ENCODE measurements at regions not wholly inside any gene's neighbourhood (a gene's known extent, or its start where the extent isn't known, plus 50 kb on each side); places are given as distances from the start of the nearest gene placed in this dataset.

- H3K9ac ChIP-seq (ENCODE audit: insufficient read depth, low read depth, low read length), result no peak overlapping the region
- H3K9me3 ChIP-seq (ENCODE audit: low read length), result no peaks in the 10 kb centered on the region
- no peak overlapping the region for H2AFZ ChIP-seq (ENCODE audit: low read length)
- no peak overlapping the region for H3K4me2 ChIP-seq (ENCODE audit: low read depth, low read length)
- peaks cover 10% of the 10 kb centered on the region; the same call in 1 of the 2 replicates for H3K4me1 ChIP-seq (ENCODE audit: insufficient read depth, low read length)
- no peaks in the 10 kb centered on the region for H3K36me3 ChIP-seq (replicated peaks in 1 of 2; ENCODE audit: control insufficient read depth in 1 of 2, insufficient read depth in 2 of 2, low read length in 2 of 2)
- ChIA-PET POLR2A (no interaction called here), CTCF (ENCODE audit: low intra/inter-chr PET ratio, low total read pairs) (no interaction called here)
- in situ Hi-C loops (cut with HindIII; ENCODE audit: extremely low pct_ligation_motif_present, low pct_unique_long_range_greater_than_20kb) (no loop called here), intact Hi-C loops (cut with micrococcal nuclease; ENCODE audit: unreplicated experiment) (no loop called here)
- WGBS (ENCODE audit: low lambda C conversion rate), result 18% methylated on average over 3 of the region's 3 CpGs
- no peak for FAIRE-seq
- peaks cover 1 to 27% of the 10 kb centered on the region in 2 experiments for H3K27me3 ChIP-seq (ENCODE audit: control insufficient read depth in 1 of 2, insufficient read depth in 2 of 2, low read length in 2 of 2)
- no peaks in the 10 kb centered on the region for H3K79me2 ChIP-seq (ENCODE audit: insufficient read depth, low read length)
- DNase-seq (ENCODE audit: low spot score), result no peak
- TF ChIP-seq ELF3 (CRISPR knock-in tag; IDR thresholded peaks at IDR 0.05) (no peak), ZNF367 (CRISPR knock-in tag; IDR thresholded peaks at IDR 0.05; ENCODE audit: borderline replicate concordance) (no peak), FOXC1 (CRISPR knock-in tag; IDR thresholded peaks at IDR 0.05; ENCODE audit: borderline replicate concordance) (no peak), SNAPC2 (CRISPR knock-in tag; IDR thresholded peaks at IDR 0.05) (no peak), SETDB1 (CRISPR knock-in tag; IDR thresholded peaks at IDR 0.05; ENCODE audit: borderline replicate concordance) (no peak), ZNF547 (CRISPR knock-in tag; IDR thresholded peaks at IDR 0.05) (no peak), ZNF746 (CRISPR knock-in tag; IDR thresholded peaks at IDR 0.05) (no peak), ZNF296 (CRISPR knock-in tag; conservative IDR thresholded peaks at IDR 0.05) (no peak), ZNF354B (CRISPR knock-in tag; IDR thresholded peaks at IDR 0.05) (no peak), TAF15 (IDR thresholded peaks at IDR 0.05; ENCODE audit: low read depth, low read length, poor library complexity, severe bottlenecking) (no peak), ZNF136 (CRISPR knock-in tag; IDR thresholded peaks at IDR 0.05; ENCODE audit: low read depth) (no peak), TEAD2 (CRISPR knock-in tag; IDR thresholded peaks at IDR 0.05) (no peak), HCFC1 (IDR thresholded peaks at IDR 0.05; ENCODE audit: low read depth, low read length) (no peak), JUND (CRISPR knock-in tag; IDR thresholded peaks at IDR 0.05) (no peak), RFXANK (CRISPR knock-in tag; IDR thresholded peaks at IDR 0.05) (no peak), KDM5B (CRISPR knock-in tag; IDR thresholded peaks at IDR 0.05; ENCODE audit: borderline replicate concordance) (no peak), PHF8 (CRISPR knock-in tag; IDR thresholded peaks at IDR 0.05) (no peak), ZNF841 (CRISPR knock-in tag; IDR thresholded peaks at IDR 0.05; ENCODE audit: borderline replicate concordance) (no peak)
- TF ChIP-seq, protein P1, sequence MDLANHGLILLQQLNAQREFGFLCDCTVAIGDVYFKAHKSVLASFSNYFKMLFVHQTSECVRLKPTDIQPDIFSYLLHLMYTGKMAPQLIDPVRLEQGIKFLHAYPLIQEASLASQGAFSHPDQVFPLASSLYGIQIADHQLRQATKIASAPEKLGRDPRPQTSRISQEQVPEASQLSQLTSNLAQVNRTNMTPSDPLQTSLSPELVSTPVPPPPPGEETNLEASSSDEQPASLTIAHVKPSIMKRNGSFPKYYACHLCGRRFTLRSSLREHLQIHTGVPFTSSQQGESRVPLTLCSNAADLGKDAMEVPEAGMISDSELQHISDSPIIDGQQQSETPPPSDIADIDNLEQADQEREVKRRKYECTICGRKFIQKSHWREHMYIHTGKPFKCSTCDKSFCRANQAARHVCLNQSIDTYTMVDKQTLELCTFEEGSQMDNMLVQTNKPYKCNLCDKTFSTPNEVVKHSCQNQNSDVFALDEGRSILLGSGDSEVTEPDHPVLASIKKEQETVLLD (CRISPR knock-in tag; IDR thresholded peaks at IDR 0.05; ENCODE audit: low read depth), result no peak
- no peak for ATAC-seq
- no TSS peak for BruUV-seq (replicated peaks)
- H3K27ac ChIP-seq (ENCODE audit: extremely low read length, insufficient read depth, low read length), result no peak overlapping the region
- no peaks in the 10 kb centered on the region for H4K20me1 ChIP-seq (ENCODE audit: insufficient read depth, low read length)
- H3K4me3 ChIP-seq (replicated peaks in 1 of 3; ENCODE audit: insufficient read depth in 1 of 3, low read depth in 2 of 3, low read length in 3 of 3), result no peak overlapping the region
These were observed 73.5 kb upstream of the PDSS1 start for GRCh38 chr10:26624006-26624405.

Data from HepG2 (cell line).